HG03558 (cell line): ENCODE measurements at regions not wholly inside any gene's neighbourhood (a gene's known extent, or its start where the extent isn't known, plus 50 kb on each side); places are given as distances from the start of the nearest gene placed in this dataset.
"Not testable (repeated sequence)": the region's sequence is repeated elsewhere in the genome, so short reads cannot be mapped to it uniquely, and the experiment has no call there.

Experiments used
- ATAC-seq: cut with Tn5 transposase; IDR thresholded peaks from one replicate; pipeline ENCODE4 v1.9.1; 2021; ENCODE audit warnings: moderate number of reproducible peaks; ENCODE audit not compliant: unreplicated experiment; ENCODE audit errors: extremely low read depth

DNA sequence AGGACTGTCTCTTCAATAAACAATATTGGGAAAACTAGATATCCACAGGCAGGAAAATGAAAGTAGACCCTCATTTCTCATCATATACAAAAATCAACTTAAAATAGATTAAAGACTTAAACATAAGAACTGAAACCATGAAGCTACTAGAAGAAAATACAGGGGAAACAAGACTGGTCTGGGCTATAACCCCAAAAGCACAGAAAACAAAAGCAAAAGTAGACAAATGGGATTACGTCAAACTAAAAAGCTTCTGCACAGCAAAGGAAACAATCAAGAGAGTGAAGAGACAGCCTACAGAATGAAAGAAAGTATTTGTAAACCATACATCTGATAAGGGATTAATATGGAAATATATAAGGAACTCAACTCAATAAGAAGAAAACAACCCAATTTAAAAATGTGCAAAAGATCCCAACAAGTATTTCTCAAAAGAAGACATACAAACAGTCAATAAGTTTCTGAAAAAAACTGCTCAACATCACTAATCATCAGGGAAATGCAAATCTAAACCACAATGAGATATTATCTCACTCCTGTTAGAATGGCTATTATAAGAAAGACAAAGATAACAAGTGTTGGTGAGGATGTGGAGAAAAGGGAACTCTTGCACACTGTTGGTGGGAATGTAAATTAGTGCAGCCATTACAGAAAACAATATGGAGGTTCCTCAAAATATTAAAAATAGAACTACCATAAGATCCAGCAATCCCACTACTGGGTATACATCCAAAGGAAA is 325.3 kb upstream of the RASGEF1B start:
- ATAC-seq = no peak

GRCh38 chr4:81792521-81792920 is 320.8 kb upstream of the RASGEF1B start:
- no peak for ATAC-seq

DNA sequence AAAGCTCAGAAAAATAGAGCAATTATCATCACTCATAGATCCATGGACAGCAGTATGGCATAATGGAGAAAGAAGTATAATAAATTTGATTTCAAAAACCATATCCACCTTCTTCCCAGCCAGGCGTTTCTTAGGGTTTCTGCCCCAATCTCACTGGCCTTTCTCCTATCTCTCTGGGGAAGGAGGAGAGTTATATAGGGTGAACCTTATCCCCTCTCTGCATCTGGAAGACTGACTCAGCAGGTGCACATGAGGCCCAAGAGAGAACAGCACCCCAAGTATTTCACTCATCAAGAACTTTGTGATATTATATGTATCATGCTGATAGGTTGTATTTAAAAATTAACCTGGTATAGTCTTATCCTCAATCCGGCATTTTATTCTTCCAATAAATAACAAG is 318.8 kb upstream of the RASGEF1B start:
- no peak for ATAC-seq

- no peak for ATAC-seq
Observed at GRCh38 chr4:81789741-81790399, 318.2 kb upstream of the RASGEF1B start.

- ATAC-seq = no peak
Observed at GRCh38 chr4:81789158-81789557, 317.5 kb upstream of the RASGEF1B start.

GRCh38 chr4:81786766-81787165 is 315.1 kb upstream of the RASGEF1B start:
- ATAC-seq = no peak

DNA sequence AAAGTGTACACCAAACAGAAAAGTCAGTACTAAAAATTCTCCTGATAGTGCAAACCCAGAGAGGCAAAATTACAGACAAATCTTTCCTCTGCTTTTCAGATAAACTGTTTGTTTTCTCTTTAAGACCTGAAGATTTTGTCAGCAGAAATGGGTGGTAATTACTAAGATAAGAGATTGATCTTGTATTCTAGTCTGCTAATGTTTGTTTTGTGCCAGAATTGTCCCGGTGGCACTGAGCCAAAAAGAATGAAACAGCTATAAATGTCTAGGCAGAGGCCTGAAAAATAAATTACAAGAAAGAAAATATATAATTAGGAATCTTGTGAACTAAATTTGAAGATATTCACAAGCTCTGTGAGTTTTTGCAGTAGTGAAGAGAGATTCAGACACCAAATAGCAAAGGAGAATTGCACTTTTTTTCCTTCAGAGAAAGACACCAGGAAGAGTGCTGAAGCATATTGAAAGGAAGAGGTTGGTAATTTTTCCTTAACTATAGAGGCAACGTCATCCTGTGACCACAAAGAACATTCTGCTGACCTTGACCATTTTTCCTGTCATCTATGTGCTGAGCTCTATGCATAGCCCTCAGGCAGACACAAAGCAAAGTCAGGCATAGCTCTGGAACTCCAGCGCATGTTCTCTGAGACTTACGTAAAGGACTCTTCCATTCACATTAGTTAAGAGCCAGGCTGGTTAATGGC is 314.5 kb upstream of the RASGEF1B start:
- no peak for ATAC-seq

- no peak for ATAC-seq
Observed at GRCh38 chr4:81785338-81785737, 313.6 kb upstream of the RASGEF1B start.

DNA sequence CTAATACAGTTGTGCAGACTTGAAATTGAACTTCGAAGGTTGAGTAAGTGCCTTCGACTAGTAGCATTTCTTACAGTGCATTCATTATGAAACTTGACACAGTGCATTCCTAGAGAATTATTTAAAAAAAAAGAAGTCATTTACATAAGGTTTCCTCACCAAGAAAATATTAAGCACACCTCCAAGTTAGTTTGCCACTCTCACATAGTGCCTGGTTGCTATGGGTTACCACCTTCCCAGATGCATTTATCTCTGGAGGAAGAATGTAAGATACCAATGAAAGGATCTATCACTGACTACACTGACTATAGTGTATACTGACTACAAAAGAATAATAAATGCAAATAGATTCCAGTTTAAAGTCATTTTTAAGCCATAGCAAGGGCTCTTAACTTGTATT is 311.9 kb upstream of the RASGEF1B start:
- no peak for ATAC-seq

GRCh38 chr4:81781799-81782198 is 310.1 kb upstream of the RASGEF1B start:
- ATAC-seq = no peak

- not testable (repeated sequence) for ATAC-seq
Observed at GRCh38 chr4:81777718-81778117, 306.0 kb upstream of the RASGEF1B start.

DNA sequence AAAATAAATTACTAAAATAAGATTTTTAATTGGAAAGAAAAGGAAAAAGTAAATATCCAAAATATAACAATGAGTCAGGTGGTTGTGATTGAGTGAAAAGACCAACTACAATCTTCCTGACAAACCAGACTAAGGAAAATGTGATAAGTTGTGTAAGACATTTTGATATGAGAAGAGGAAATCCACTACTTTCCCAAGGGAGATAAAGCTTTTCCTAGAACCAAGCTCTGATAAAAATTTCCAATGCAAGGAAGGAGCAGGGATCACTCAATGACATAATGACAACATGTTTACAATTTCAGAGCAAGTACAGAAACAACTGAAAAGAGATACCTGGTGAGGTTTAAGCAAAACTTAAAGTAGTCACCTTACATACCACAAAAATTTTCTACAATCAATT is 305.1 kb upstream of the RASGEF1B start:
- no peak for ATAC-seq

DNA sequence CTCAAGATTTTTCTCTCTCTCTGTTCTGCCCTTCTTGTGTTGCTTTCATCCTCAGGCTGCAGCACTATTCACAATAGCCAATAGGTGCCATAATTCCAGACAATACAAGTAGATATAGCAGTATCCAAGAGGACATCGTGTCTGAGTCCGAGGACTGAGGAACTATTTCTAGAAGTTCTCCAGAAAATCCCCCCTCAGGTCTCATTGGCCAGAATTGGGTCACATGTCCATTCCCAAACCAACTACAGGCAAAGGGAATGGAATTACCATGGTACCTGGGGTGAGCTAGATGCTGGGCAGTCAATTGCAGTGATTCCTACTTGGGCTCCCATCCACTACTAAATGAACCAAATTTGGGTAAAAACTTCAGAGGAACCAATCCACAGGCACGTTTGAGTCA is 301.9 kb upstream of the RASGEF1B start:
- no peak for ATAC-seq

GRCh38 chr4:81771721-81772120 is 300.0 kb upstream of the RASGEF1B start:
- ATAC-seq = no peak

- no peak for ATAC-seq
Observed at GRCh38 chr4:81769244-81769643, 297.5 kb upstream of the RASGEF1B start.

- ATAC-seq = no peak
Observed at GRCh38 chr4:81758574-81759264, 287.0 kb upstream of the RASGEF1B start.

DNA sequence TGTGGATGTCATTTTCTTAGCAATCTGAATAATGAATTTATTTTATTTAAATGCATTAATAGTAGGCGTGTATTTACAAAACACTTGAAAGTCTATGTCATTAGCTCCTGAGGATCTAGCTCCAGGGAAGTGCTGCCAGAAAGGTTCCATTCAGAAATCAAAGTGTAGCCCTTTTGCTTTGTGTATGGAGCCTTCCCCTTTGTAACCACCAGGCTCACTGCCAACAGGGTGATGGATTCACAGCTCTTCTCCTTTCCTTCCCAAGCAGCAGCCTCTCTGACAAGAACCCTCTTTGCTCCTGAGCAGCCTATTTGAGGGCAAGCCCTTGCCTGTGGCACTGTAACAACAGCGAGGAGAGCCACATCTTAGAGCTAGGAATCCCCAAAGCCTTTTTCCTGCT is 286.0 kb upstream of the RASGEF1B start:
- ATAC-seq = no peak

GRCh38 chr4:81756973-81757372 is 285.3 kb upstream of the RASGEF1B start:
- ATAC-seq = peak; percentile 77

DNA sequence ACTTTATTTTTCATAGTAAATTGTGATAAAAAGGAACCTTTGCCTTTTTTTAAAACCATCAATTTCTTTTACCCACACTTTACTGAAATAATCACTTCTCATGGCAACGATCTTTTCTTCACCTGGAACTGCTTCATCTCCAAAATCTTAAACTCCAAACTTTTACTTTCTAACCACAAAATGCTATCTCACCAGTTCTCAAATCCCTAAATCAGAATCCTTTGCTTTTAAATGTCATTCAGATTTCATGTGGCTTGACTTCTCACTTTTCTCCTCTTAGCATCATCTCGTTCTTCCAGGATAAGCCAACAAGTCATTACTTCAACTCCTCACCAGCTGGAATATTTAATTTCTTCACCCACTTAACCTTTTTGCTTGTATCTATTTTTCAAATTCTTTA is 284.3 kb upstream of the RASGEF1B start:
- no peak for ATAC-seq

DNA sequence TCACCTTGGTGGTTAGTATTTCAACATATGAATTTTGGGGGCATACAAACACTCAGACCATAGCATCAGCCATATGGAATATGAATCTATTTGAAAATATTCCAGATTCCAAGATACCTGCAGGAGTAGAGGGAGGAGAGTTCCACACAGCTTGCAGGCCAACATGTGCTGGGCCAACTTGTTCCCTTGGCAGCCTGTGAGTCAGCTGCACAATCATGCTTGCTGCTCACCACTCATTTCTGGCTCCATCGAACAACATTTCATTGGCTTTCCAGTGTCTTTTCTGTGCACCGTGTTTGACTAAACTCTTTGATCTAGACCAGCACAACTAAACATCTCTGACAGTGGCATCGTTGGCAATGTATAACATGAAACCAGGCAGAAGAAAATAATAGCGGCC is 282.5 kb upstream of the RASGEF1B start:
- ATAC-seq = no peak
